CD4-positive, alpha-beta T cell (primary cell): ENCODE measurements at regions not wholly inside any gene's neighbourhood (a gene's known extent, or its start where the extent isn't known, plus 50 kb on each side); places are given as distances from the start of the nearest gene placed in this dataset.

ENCODE experiments used
- ATAC-seq: fragments of 200-7000 bp; cut with Tn5 transposase; one replicate; pipeline ENCODE4 v1.10.0; 2022; ENCODE audit warnings: mild to moderate bottlenecking; ENCODE audit not compliant: poor library complexity
- CTCF ChIA-PET: fragments of 350-600 bp; sonication (Branson Sonifier 250); formaldehyde crosslinking; loops from one replicate; lab custom pipeline; 2021; ENCODE audit warnings: antibody characterized with exemption, inconsistent platforms; lab: Charles Lee
- POLR2A ChIA-PET: fragments of 350-600 bp; sonication (Branson Sonifier 250); formaldehyde crosslinking; loops from one replicate; lab custom pipeline; 2021; ENCODE audit warnings: antibody characterized with exemption, inconsistent platforms; lab: Charles Lee
- DNase-seq, 14 experiments: peaks; one replicate each; pipeline ENCODE4 v3.0.0-alpha.2; 2013 to 2020; ENCODE audit warnings: mixed read lengths in 2 of 14
- H3K27ac ChIP-seq, 2 donors: one replicate each; pipeline versions ENCODE4 v1.5.1 to v1.7.0; 2013; ENCODE audit warnings: low read length in 2 of 2, low read depth in 1 of 2, mild to moderate bottlenecking in 1 of 2
- H3K27me3 ChIP-seq, 2 experiments: 1 replicate in 1 of 2; 2 replicates in 1 of 2; pipeline versions ENCODE4 v1.6.1 to v1.7.0; 2013; ENCODE audit warnings: low read length in 2 of 2, control low read depth in 1 of 2, mild to moderate bottlenecking in 1 of 2, moderate library complexity in 1 of 2; ENCODE audit not compliant: insufficient read depth in 2 of 2, control insufficient read depth in 1 of 2
- H3K36me3 ChIP-seq: one replicate; pipeline ENCODE4 v1.6.1; 2013; ENCODE audit warnings: low read length, control low read depth; ENCODE audit not compliant: insufficient read depth
- H3K4me1 ChIP-seq: one replicate; pipeline ENCODE4 v1.6.1; 2013; ENCODE audit warnings: low read length, control low read depth; ENCODE audit not compliant: insufficient read depth
- H3K4me3 ChIP-seq: one replicate; pipeline ENCODE4 v1.5.1; 2013; ENCODE audit warnings: mild to moderate bottlenecking, low read length, moderate library complexity
- H3K9me3 ChIP-seq, 2 experiments: 1 replicate in 1 of 2; 2 replicates in 1 of 2; pipeline versions ENCODE4 v1.6.1 to v1.7.0; 2013; ENCODE audit warnings: low read length in 2 of 2, mild to moderate bottlenecking in 2 of 2, control low read depth in 1 of 2, moderate library complexity in 1 of 2; ENCODE audit not compliant: control insufficient read depth in 1 of 2, insufficient read depth in 1 of 2
- H3K27ac Mint-ChIP-seq: one replicate; pipeline ENCODE4 v1.8.0; 2020; ENCODE audit warnings: mixed read lengths
- H3K27me3 Mint-ChIP-seq: one replicate; pipeline ENCODE4 v1.8.0; 2021; ENCODE audit warnings: mixed read lengths
- H3K36me3 Mint-ChIP-seq: one replicate; pipeline ENCODE4 v1.8.0; 2021; ENCODE audit warnings: low read depth, mixed read lengths
- H3K4me1 Mint-ChIP-seq: one replicate; pipeline ENCODE4 v1.8.0; 2021; ENCODE audit warnings: low read depth, mixed read lengths
- H3K4me3 Mint-ChIP-seq: one replicate; pipeline ENCODE4 v1.8.0; 2020; ENCODE audit warnings: mild to moderate bottlenecking, mixed read lengths
- H3K9me3 Mint-ChIP-seq: one replicate; pipeline ENCODE4 v1.8.0; 2020; ENCODE audit warnings: mixed read lengths
- CTCF ChIP-seq: fragments of 200-600 bp; IDR thresholded peaks from one replicate; pipeline ENCODE4 v1.8.0; 2022; ENCODE audit warnings: antibody characterized with exemption, mild to moderate bottlenecking
- intact Hi-C, 2 experiments: fragments of 100-400 bp; cut with DNase I in 1 of 2; cut with micrococcal nuclease in 1 of 2; formaldehyde crosslinking; loops; one replicate each; pipeline versions ENCODE4 v1.15.1 to v1.9.0; 2023 to 2025; cut with DNase I, micrococcal nuclease

- no peaks in the 10 kb centered on the region for H3K27me3 Mint-ChIP-seq
- H3K9me3 Mint-ChIP-seq = no peaks in the 10 kb centered on the region
- Histone ChIP-seq H3K27ac (no peak overlapping the region), H3K9me3 (no peaks in the 10 kb centered on the region), H3K27me3 (no peaks in the 10 kb centered on the region), H3K4me3 (no peak overlapping the region), H3K36me3 (no peaks in the 10 kb centered on the region), H3K4me1 (peaks cover 45% of the 10 kb centered on the region)
- intact Hi-C loops = no loop called here
- H3K27ac Mint-ChIP-seq = no peak overlapping the region
- ChIA-PET POLR2A (no interaction called here), CTCF (no interaction called here)
- H3K4me3 Mint-ChIP-seq = no peak overlapping the region
- DNase-seq (no peak), ATAC-seq (no peak)
- TF ChIP-seq CTCF = no peak
- H3K36me3 Mint-ChIP-seq = no peaks in the 10 kb centered on the region
- peaks cover 51% of the 10 kb centered on the region for H3K4me1 Mint-ChIP-seq
Observed at GRCh38 chr1:229062135-229062534, 208.8 kb upstream of the RAB4A start.

GRCh38 chr1:229063154-229063773 lies 207.6 kb upstream of the RAB4A start:
- no peaks in the 10 kb centered on the region for H3K27me3 Mint-ChIP-seq
- no peaks in the 10 kb centered on the region for H3K9me3 Mint-ChIP-seq
- ChIA-PET POLR2A (no interaction called here), CTCF (no interaction called here)
- no peak overlapping the region for H3K4me3 ChIP-seq
- no peaks in the 10 kb centered on the region for H3K36me3 ChIP-seq
- H3K4me1 ChIP-seq = peaks cover 45% of the 10 kb centered on the region
- no peak overlapping the region for H3K4me3 Mint-ChIP-seq
- no peak overlapping the region for H3K27ac Mint-ChIP-seq
- DNase-seq (no peak), ATAC-seq (no peak)
- intact Hi-C loops = no loop called here
- H3K36me3 Mint-ChIP-seq = no peaks in the 10 kb centered on the region
- H3K27me3 ChIP-seq = no peaks in the 10 kb centered on the region
- no peak for TF ChIP-seq CTCF
- H3K4me1 Mint-ChIP-seq = peaks cover 50% of the 10 kb centered on the region
- no peaks in the 10 kb centered on the region for H3K9me3 ChIP-seq
- no peak overlapping the region for H3K27ac ChIP-seq

- H3K4me3 Mint-ChIP-seq = no peak overlapping the region
- ChIA-PET CTCF (no interaction called here), POLR2A (no interaction called here)
- peaks cover 38% of the 10 kb centered on the region for H3K4me1 ChIP-seq
- intact Hi-C loops = no loop called here
- no peaks in the 10 kb centered on the region for H3K36me3 ChIP-seq
- H3K9me3 Mint-ChIP-seq = no peaks in the 10 kb centered on the region
- TF ChIP-seq CTCF = no peak
- no peaks in the 10 kb centered on the region for H3K27me3 ChIP-seq
- H3K4me3 ChIP-seq = no peak overlapping the region
- no peaks in the 10 kb centered on the region for H3K36me3 Mint-ChIP-seq
- no peaks in the 10 kb centered on the region for H3K27me3 Mint-ChIP-seq
- peaks cover 49% of the 10 kb centered on the region for H3K4me1 Mint-ChIP-seq
- H3K27ac Mint-ChIP-seq = no peak overlapping the region
- ATAC-seq (no peak), DNase-seq (no peak)
- H3K27ac ChIP-seq = no peak overlapping the region
- no peaks in the 10 kb centered on the region for H3K9me3 ChIP-seq
Observed at GRCh38 chr1:229064320-229065168, 206.4 kb upstream of the RAB4A start.
